ENCODE measurements at regions not wholly inside any gene's neighbourhood (a gene's known extent, or its start where the extent isn't known, plus 50 kb on each side); places are given as distances from the start of the nearest gene placed in this dataset.
"Not testable (repeated sequence)": the region's sequence is repeated elsewhere in the genome, so short reads cannot be mapped to it uniquely, and the experiment has no call there.

- no peak overlapping the region for H3K4me3 ChIP-seq (ENCODE audit: low read length)
- no peak for DNase-seq (ENCODE audit: low read depth)
- TF ChIP-seq, protein P1, sequence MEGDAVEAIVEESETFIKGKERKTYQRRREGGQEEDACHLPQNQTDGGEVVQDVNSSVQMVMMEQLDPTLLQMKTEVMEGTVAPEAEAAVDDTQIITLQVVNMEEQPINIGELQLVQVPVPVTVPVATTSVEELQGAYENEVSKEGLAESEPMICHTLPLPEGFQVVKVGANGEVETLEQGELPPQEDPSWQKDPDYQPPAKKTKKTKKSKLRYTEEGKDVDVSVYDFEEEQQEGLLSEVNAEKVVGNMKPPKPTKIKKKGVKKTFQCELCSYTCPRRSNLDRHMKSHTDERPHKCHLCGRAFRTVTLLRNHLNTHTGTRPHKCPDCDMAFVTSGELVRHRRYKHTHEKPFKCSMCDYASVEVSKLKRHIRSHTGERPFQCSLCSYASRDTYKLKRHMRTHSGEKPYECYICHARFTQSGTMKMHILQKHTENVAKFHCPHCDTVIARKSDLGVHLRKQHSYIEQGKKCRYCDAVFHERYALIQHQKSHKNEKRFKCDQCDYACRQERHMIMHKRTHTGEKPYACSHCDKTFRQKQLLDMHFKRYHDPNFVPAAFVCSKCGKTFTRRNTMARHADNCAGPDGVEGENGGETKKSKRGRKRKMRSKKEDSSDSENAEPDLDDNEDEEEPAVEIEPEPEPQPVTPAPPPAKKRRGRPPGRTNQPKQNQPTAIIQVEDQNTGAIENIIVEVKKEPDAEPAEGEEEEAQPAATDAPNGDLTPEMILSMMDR (IDR thresholded peaks at IDR 0.05; ENCODE audit: insufficient read depth, low read depth, low read length, missing control alignments): no peak
These were observed 503.7 kb downstream of the MATN1 start for GRCh38 chr1:30219675-30220074.

DNA sequence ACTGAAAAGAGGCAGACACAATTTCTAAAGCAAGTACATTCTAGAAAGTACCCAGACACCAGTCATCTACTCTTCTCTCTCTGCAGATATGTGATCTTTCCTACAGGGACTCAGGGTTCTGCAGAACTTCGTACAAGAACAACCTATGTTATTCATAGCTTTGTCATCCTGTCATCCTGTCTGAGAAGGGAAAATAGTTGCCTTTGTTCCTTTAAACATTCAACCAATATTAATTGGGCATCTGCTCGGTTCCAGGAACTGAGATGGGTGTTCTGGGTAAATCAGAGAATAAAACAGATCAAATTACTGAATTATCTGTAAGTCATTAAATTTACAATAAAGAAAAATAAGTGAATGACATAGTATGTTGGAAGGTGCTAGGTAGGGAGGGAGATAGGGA lies 504.9 kb downstream of the MATN1 start:
- TF ChIP-seq, protein P1 (IDR thresholded peaks at IDR 0.05; ENCODE audit: insufficient read depth, low read depth, low read length, missing control alignments): no peak
- no peak for DNase-seq (ENCODE audit: low read depth)
- H3K4me3 ChIP-seq (ENCODE audit: low read length): no peak overlapping the region

DNA sequence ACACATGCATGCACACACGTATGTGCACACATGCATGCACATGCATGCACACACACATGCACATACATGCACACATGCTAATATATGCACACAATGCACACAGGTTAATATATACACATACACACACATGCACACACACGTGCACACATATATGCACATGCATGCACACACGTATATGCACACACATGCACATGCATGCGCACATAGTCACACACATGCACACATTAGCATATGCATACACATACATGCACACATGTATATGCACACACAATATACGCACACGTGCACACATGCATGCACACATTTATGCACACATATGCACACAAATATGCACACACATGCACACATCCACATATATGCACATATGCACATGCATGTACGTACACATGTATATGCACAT lies 506.8 kb downstream of the MATN1 start:
- no peak for DNase-seq (ENCODE audit: low read depth)
- TF ChIP-seq, protein P1 (IDR thresholded peaks at IDR 0.05; ENCODE audit: insufficient read depth, low read depth, low read length, missing control alignments): no peak
- H3K4me3 ChIP-seq (ENCODE audit: low read length): no peak overlapping the region

DNA sequence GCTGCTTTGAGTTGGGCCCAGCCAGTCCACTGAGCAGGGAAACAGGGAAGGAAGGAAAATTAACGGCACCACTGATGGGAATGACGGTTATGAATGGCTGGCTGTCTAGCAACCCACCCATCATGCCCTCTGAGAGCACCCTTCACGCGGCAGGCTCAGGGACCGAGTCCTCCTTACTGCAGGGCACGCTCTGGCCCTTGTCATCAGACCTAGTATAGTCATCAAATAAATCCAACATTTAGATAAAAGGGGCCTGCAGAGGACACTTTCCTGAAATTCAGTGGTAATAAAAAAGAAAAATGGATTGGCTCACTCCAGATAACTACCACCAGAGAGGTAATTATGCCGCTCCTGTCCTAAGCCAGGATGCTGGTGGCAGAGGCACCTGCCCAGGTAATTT lies 509.4 kb downstream of the MATN1 start:
- no peak for DNase-seq (ENCODE audit: low read depth)
- TF ChIP-seq, protein P1 (IDR thresholded peaks at IDR 0.05; ENCODE audit: insufficient read depth, low read depth, low read length, missing control alignments): no peak
- no peak overlapping the region for H3K4me3 ChIP-seq (ENCODE audit: low read length)

DNA sequence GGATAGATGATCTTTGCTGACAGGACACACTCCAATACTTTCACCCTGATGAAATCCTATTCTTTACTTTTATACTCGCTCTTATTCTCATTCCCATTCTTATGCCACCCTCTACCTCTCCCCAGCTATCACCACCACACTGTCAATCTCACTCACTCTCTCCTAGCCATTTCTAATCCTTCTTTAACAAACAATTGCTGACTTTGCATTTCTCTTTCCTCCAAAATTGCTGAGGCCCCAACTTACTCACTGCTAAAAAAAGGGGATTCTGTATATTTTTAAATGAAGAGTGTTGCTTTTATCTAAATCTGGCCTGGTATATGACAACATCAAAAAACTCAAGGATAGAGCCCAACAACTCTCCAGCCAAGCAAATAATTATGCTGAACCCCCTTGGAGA lies 515.4 kb downstream of the MATN1 start:
- H3K4me3 ChIP-seq (ENCODE audit: low read length); DNase-seq (ENCODE audit: low read depth): not testable (repeated sequence)

- not testable (repeated sequence) for H3K4me3 ChIP-seq (ENCODE audit: low read length); DNase-seq (ENCODE audit: low read depth)
These were observed 516.8 kb downstream of the MATN1 start for GRCh38 chr1:30206631-30207030.

DNA sequence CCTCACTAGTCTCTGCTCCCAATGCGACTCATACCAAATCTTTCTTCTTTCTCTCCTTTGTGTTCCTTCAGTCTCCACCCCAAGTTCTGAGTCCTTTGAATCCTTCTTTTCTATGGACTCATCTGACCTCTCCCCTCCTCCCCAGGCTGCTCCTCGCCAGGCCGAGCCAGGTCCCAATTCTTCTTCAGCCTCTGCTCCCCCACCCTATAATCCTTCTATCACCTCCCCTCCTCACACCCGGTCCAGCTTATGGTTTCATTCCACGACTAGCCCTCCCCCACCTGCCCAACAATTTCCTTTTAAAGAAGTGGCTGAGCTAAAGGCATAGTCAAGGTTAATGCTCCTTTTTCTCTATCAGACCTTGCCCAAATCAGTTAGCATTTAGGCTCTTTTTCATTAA lies 518.5 kb downstream of the MATN1 start:
- DNase-seq (ENCODE audit: low read depth); H3K4me3 ChIP-seq (ENCODE audit: low read length): not testable (repeated sequence)

- H3K4me3 ChIP-seq (ENCODE audit: low read length): no peak overlapping the region
- TF ChIP-seq, protein P1 (IDR thresholded peaks at IDR 0.05; ENCODE audit: insufficient read depth, low read depth, low read length, missing control alignments): no peak
- no peak for DNase-seq (ENCODE audit: low read depth)
These were observed 522.4 kb downstream of the MATN1 start for GRCh38 chr1:30201015-30201414.

DNA sequence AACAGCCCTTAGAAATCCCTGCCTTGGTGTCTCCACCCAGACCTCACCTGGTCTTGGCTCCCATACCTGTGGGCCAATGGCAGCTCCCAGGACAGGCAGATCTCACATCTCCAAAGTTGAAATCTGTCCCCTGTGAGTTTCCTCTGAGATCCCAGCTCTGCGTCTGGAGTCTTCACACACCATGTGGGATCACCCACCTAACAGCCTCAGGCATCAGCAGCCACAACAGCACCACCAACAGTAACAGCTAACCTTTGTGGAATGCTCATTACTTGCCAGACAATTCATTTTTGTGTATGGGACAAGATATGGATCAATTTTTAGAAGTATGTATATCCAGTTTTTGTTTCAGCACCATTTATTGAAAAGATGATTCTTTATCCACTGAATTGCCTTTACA lies 523.2 kb downstream of the MATN1 start:
- TF ChIP-seq, protein P1 (IDR thresholded peaks at IDR 0.05; ENCODE audit: insufficient read depth, low read depth, low read length, missing control alignments): no peak
- no peak overlapping the region for H3K4me3 ChIP-seq (ENCODE audit: low read length)
- no peak for DNase-seq (ENCODE audit: low read depth)

Data from epithelial cell of esophagus (primary cell).